Activated CD4-positive, alpha-beta T cell treated with anti-CD3 and anti-CD28 coated beads, Interleukin-2, amount 10 ng/mL, durations not matched to agents 24 days and 14 days (primary cell): ENCODE measurements at regions not wholly inside any gene's neighbourhood (a gene's known extent, or its start where the extent isn't known, plus 50 kb on each side); places are given as distances from the start of the nearest gene placed in this dataset.
A peak's percentile ranks its signal among the peaks of the same experiment; 100 is the strongest.
"Not testable (repeated sequence)": the region's sequence is repeated elsewhere in the genome, so short reads cannot be mapped to it uniquely, and the experiment has no call there.

ENCODE experiments used
- DNase-seq: peaks from one replicate; pipeline ENCODE4 v3.0.0; 2022
- H3K27ac Mint-ChIP-seq: one replicate; pipeline ENCODE4 v1.8.0; 2022; ENCODE audit warnings: mild to moderate bottlenecking, mixed read lengths
- H3K27me3 Mint-ChIP-seq: one replicate; pipeline ENCODE4 v1.8.0; 2022; ENCODE audit warnings: mixed read lengths
- H3K36me3 Mint-ChIP-seq: one replicate; pipeline ENCODE4 v1.8.0; 2022; ENCODE audit warnings: low read depth, mild to moderate bottlenecking, mixed read lengths
- H3K4me1 Mint-ChIP-seq: one replicate; pipeline ENCODE4 v1.8.0; 2021; ENCODE audit warnings: mixed read lengths
- H3K4me3 Mint-ChIP-seq: one replicate; pipeline ENCODE4 v1.8.0; 2022; ENCODE audit warnings: mild to moderate bottlenecking, moderate library complexity, mixed read lengths
- H3K9me3 Mint-ChIP-seq: one replicate; pipeline ENCODE4 v1.8.0; 2021; ENCODE audit warnings: mixed read lengths
- intact Hi-C: fragments of 100-400 bp; cut with micrococcal nuclease; formaldehyde crosslinking; loops from one replicate; pipeline ENCODE4 v1.15.1; 2023

GRCh38 chr6:14396826-14397517 lies 279.4 kb downstream of the CD83 start:
- peaks cover 10% of the 10 kb centered on the region for H3K9me3 Mint-ChIP-seq
- peaks cover 3% of the 10 kb centered on the region for H3K27me3 Mint-ChIP-seq
- no peak for DNase-seq
- no peak overlapping the region for H3K4me3 Mint-ChIP-seq
- peaks cover 8% of the 10 kb centered on the region for H3K4me1 Mint-ChIP-seq
- intact Hi-C loops = no loop called here
- no peak overlapping the region for H3K27ac Mint-ChIP-seq
- no peaks in the 10 kb centered on the region for H3K36me3 Mint-ChIP-seq

GRCh38 chr6:14397518-14397901 lies 279.9 kb downstream of the CD83 start:
- peaks cover 3% of the 10 kb centered on the region for H3K27me3 Mint-ChIP-seq
- peaks cover 8% of the 10 kb centered on the region for H3K4me1 Mint-ChIP-seq
- peaks cover 10% of the 10 kb centered on the region for H3K9me3 Mint-ChIP-seq
- intact Hi-C loops = no loop called here
- H3K27ac Mint-ChIP-seq = no peak overlapping the region
- DNase-seq = no peak
- H3K36me3 Mint-ChIP-seq = no peaks in the 10 kb centered on the region
- H3K4me3 Mint-ChIP-seq = no peak overlapping the region

- DNase-seq = no peak
- intact Hi-C loops = no loop called here
- Mint-ChIP-seq H3K36me3 (no peaks in the 10 kb centered on the region), H3K9me3 (peaks cover 11% of the 10 kb centered on the region), H3K27ac (no peak overlapping the region), H3K27me3 (peaks cover 3% of the 10 kb centered on the region), H3K4me1 (peaks cover 13% of the 10 kb centered on the region), H3K4me3 (no peak overlapping the region)
These were observed 281.4 kb downstream of the CD83 start for GRCh38 chr6:14398953-14399352.

GRCh38 chr6:14399635-14400034 lies 282.1 kb downstream of the CD83 start:
- Mint-ChIP-seq H3K9me3 (peaks cover 14% of the 10 kb centered on the region), H3K4me3 (no peak overlapping the region), H3K27ac (no peak overlapping the region), H3K4me1 (peaks cover 13% of the 10 kb centered on the region), H3K27me3 (peaks cover 3% of the 10 kb centered on the region), H3K36me3 (no peaks in the 10 kb centered on the region)
- DNase-seq = no peak
- intact Hi-C loops = no loop called here

GRCh38 chr6:14401246-14401645 lies 283.7 kb downstream of the CD83 start:
- DNase-seq = no peak
- H3K4me1 Mint-ChIP-seq = peaks cover 13% of the 10 kb centered on the region
- H3K27me3 Mint-ChIP-seq = peaks cover 3% of the 10 kb centered on the region
- peaks cover 14% of the 10 kb centered on the region for H3K9me3 Mint-ChIP-seq
- H3K36me3 Mint-ChIP-seq = no peaks in the 10 kb centered on the region
- H3K27ac Mint-ChIP-seq = no peak overlapping the region
- H3K4me3 Mint-ChIP-seq = no peak overlapping the region
- intact Hi-C loops = no loop called here

- H3K9me3 Mint-ChIP-seq = peaks cover 8% of the 10 kb centered on the region
- DNase-seq = no peak
- no peaks in the 10 kb centered on the region for H3K36me3 Mint-ChIP-seq
- intact Hi-C loops = no loop called here
- H3K4me1 Mint-ChIP-seq = peaks cover 5% of the 10 kb centered on the region
- no peak overlapping the region for H3K27ac Mint-ChIP-seq
- no peak overlapping the region for H3K4me3 Mint-ChIP-seq
- H3K27me3 Mint-ChIP-seq = peaks cover 2% of the 10 kb centered on the region
These were observed 289.2 kb downstream of the CD83 start for GRCh38 chr6:14406614-14407331.

- DNase-seq = no peak
- H3K27ac Mint-ChIP-seq = no peak overlapping the region
- no peak overlapping the region for H3K4me3 Mint-ChIP-seq
- peaks cover 2% of the 10 kb centered on the region for H3K27me3 Mint-ChIP-seq
- no peaks in the 10 kb centered on the region for H3K4me1 Mint-ChIP-seq
- no peaks in the 10 kb centered on the region for H3K36me3 Mint-ChIP-seq
- H3K9me3 Mint-ChIP-seq = peaks cover 8% of the 10 kb centered on the region
- intact Hi-C loops = no loop called here
These were observed 290.9 kb downstream of the CD83 start for GRCh38 chr6:14408446-14408845.

- no peak for DNase-seq
- Mint-ChIP-seq H3K4me1 (no peaks in the 10 kb centered on the region), H3K27ac (no peak overlapping the region), H3K27me3 (peaks cover under 1% of the 10 kb centered on the region), H3K4me3 (no peak overlapping the region), H3K9me3 (peaks cover 4% of the 10 kb centered on the region), H3K36me3 (no peaks in the 10 kb centered on the region)
- intact Hi-C loops = no loop called here
These were observed 294.5 kb downstream of the CD83 start for GRCh38 chr6:14412026-14412425.

GRCh38 chr6:14415452-14415851 lies 297.9 kb downstream of the CD83 start:
- peak; percentile 51 for DNase-seq
- peaks cover under 1% of the 10 kb centered on the region for H3K9me3 Mint-ChIP-seq
- intact Hi-C loops = no loop called here
- H3K4me3 Mint-ChIP-seq = no peak overlapping the region
- H3K27ac Mint-ChIP-seq = no peak overlapping the region
- H3K27me3 Mint-ChIP-seq = no peaks in the 10 kb centered on the region
- H3K36me3 Mint-ChIP-seq = no peaks in the 10 kb centered on the region
- no peaks in the 10 kb centered on the region for H3K4me1 Mint-ChIP-seq

GRCh38 chr6:14417377-14417776 lies 299.8 kb downstream of the CD83 start:
- no peaks in the 10 kb centered on the region for H3K36me3 Mint-ChIP-seq
- no peak overlapping the region for H3K27ac Mint-ChIP-seq
- H3K27me3 Mint-ChIP-seq = no peaks in the 10 kb centered on the region
- peaks cover 8% of the 10 kb centered on the region for H3K9me3 Mint-ChIP-seq
- no peaks in the 10 kb centered on the region for H3K4me1 Mint-ChIP-seq
- no peak for DNase-seq
- intact Hi-C loops = no loop called here
- no peak overlapping the region for H3K4me3 Mint-ChIP-seq

GRCh38 chr6:14419224-14419623 lies 301.7 kb downstream of the CD83 start:
- H3K36me3 Mint-ChIP-seq, H3K4me3 Mint-ChIP-seq, H3K27ac Mint-ChIP-seq, intact Hi-C loops, H3K27me3 Mint-ChIP-seq, H3K4me1 Mint-ChIP-seq, DNase-seq: not testable (repeated sequence)
- peaks cover 10% of the 10 kb centered on the region for H3K9me3 Mint-ChIP-seq

GRCh38 chr6:14422061-14422460 lies 304.5 kb downstream of the CD83 start:
- Mint-ChIP-seq H3K27me3 (no peaks in the 10 kb centered on the region), H3K4me1 (peaks cover 25% of the 10 kb centered on the region), H3K4me3 (no peak overlapping the region), H3K36me3 (no peaks in the 10 kb centered on the region), H3K9me3 (peaks cover 13% of the 10 kb centered on the region), H3K27ac (no peak overlapping the region)
- intact Hi-C loops = no loop called here
- DNase-seq = no peak

GRCh38 chr6:14422917-14423316 lies 305.3 kb downstream of the CD83 start:
- Mint-ChIP-seq H3K27me3 (no peaks in the 10 kb centered on the region), H3K27ac (peak overlapping the region; percentile 36), H3K36me3 (no peaks in the 10 kb centered on the region), H3K4me3 (no peak overlapping the region), H3K4me1 (peaks cover 25% of the 10 kb centered on the region), H3K9me3 (peaks cover 13% of the 10 kb centered on the region)
- intact Hi-C loops = no loop called here
- DNase-seq = no peak

GRCh38 chr6:14423330-14423729 lies 305.8 kb downstream of the CD83 start:
- Mint-ChIP-seq H3K36me3 (no peaks in the 10 kb centered on the region), H3K27ac (peak overlapping the region; percentile 58), H3K27me3 (no peaks in the 10 kb centered on the region), H3K9me3 (peaks cover 13% of the 10 kb centered on the region), H3K4me3 (no peak overlapping the region), H3K4me1 (peaks cover 25% of the 10 kb centered on the region)
- intact Hi-C loops = no loop called here
- no peak for DNase-seq
